RWPE2 (cell line): ENCODE measurements at regions not wholly inside any gene's neighbourhood (a gene's known extent, or its start where the extent isn't known, plus 50 kb on each side); places are given as distances from the start of the nearest gene placed in this dataset.

Source experiments
- ATAC-seq: fragments of 200-7000 bp; cut with Tn5 transposase; 3 replicates; pipeline ENCODE4 v1.9.1; 2021; ENCODE audit warnings: low read depth
- DNase-seq: peaks from one replicate; pipeline ENCODE4 v3.0.0-alpha.2; 2020; ENCODE audit warnings: low spot score
- H3K27ac ChIP-seq: fragments of 450-650 bp; 2 replicates; pipeline ENCODE4 v1.5.1; 2017; ENCODE audit warnings: mild to moderate bottlenecking; ENCODE audit not compliant: poor library complexity, severe bottlenecking
- H3K27me3 ChIP-seq: fragments of 250-450 bp; sonication (Bioruptor Pico); 2 replicates; pipeline ENCODE4 v1.5.1; 2021; ENCODE audit warnings: mild to moderate bottlenecking, moderate library complexity; ENCODE audit not compliant: insufficient read depth, poor library complexity, severe bottlenecking
- H3K36me3 ChIP-seq: fragments of 250-450 bp; sonication (Bioruptor Pico); 2 replicates; pipeline ENCODE4 v1.5.1; 2020; ENCODE audit warnings: low read depth, mild to moderate bottlenecking, moderate library complexity
- H3K4me1 ChIP-seq: fragments of 250-450 bp; sonication (Bioruptor Pico); 2 replicates; pipeline ENCODE4 v1.5.1; 2021; ENCODE audit warnings: mild to moderate bottlenecking, moderate library complexity; ENCODE audit not compliant: insufficient read depth, poor library complexity, severe bottlenecking
- H3K4me3 ChIP-seq: fragments of 250-450 bp; sonication (Bioruptor Pico); 2 replicates; pipeline ENCODE4 v1.5.1; 2021; ENCODE audit warnings: mild to moderate bottlenecking, moderate library complexity; ENCODE audit not compliant: severe bottlenecking
- H3K9me3 ChIP-seq: fragments of 250-450 bp; sonication (Bioruptor Pico); 2 replicates; pipeline ENCODE4 v1.5.1; 2021; ENCODE audit warnings: mild to moderate bottlenecking, moderate library complexity; ENCODE audit not compliant: severe bottlenecking
- TF ChIP-seq, protein P1 (sequence below): fragments of 450-650 bp; IDR thresholded peaks from one replicate; pipeline ENCODE4 v1.5.1; 2017; ENCODE audit warnings: mild to moderate bottlenecking, moderate library complexity; ENCODE audit not compliant: poor library complexity, severe bottlenecking

DNA sequence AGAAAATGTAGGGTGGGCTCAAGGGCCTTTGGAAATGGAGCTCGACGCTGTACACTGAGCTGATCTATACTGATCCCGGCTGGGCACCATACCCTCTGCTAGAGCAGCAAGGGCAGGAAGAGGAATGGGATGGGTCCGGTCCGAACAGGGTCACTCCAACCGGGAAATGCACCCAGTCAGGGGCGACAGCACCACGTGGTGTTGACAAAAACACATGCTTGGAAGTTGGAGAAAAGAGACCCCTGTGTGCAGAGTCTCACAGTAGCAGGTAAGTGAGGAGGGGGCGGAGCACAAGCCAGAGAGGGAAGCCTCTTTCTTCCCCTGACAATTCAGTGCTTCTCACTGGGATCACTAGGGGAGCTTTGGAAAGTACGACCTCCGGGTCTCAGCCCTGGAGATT is 84.1 kb upstream of the ASB18 start:
- H3K27me3 ChIP-seq: no peaks in the 10 kb centered on the region
- no peak overlapping the region for H3K4me3 ChIP-seq
- no peaks in the 10 kb centered on the region for H3K36me3 ChIP-seq
- ATAC-seq (no peak), DNase-seq (no peak)
- TF ChIP-seq, protein P1, sequence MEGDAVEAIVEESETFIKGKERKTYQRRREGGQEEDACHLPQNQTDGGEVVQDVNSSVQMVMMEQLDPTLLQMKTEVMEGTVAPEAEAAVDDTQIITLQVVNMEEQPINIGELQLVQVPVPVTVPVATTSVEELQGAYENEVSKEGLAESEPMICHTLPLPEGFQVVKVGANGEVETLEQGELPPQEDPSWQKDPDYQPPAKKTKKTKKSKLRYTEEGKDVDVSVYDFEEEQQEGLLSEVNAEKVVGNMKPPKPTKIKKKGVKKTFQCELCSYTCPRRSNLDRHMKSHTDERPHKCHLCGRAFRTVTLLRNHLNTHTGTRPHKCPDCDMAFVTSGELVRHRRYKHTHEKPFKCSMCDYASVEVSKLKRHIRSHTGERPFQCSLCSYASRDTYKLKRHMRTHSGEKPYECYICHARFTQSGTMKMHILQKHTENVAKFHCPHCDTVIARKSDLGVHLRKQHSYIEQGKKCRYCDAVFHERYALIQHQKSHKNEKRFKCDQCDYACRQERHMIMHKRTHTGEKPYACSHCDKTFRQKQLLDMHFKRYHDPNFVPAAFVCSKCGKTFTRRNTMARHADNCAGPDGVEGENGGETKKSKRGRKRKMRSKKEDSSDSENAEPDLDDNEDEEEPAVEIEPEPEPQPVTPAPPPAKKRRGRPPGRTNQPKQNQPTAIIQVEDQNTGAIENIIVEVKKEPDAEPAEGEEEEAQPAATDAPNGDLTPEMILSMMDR: no peak
- H3K4me1 ChIP-seq: no peaks in the 10 kb centered on the region
- H3K27ac ChIP-seq: no peak overlapping the region
- no peaks in the 10 kb centered on the region for H3K9me3 ChIP-seq

DNA sequence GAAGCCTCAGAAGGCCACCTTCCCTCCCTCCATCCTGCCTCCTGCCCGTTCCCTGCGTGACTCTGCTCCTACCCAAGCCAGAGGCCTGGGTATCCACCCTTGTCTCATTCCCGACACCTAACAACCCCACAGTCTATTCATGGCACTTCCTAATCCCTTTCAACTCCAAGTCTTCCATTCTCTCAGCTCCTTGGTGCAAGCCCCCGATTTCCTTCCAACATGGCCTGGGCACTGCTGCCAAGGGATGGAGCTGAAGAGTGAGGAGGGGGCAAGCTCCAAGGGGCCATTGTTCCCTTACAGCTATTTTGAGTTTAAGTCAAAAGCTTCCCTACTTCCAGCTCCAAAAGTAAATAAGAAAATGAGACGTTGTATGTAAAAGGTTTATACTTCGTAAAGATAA is 84.8 kb upstream of the ASB18 start:
- ATAC-seq (no peak), DNase-seq (no peak)
- Histone ChIP-seq H3K4me3 (no peak overlapping the region), H3K36me3 (no peaks in the 10 kb centered on the region), H3K9me3 (no peaks in the 10 kb centered on the region), H3K27ac (no peak overlapping the region), H3K4me1 (no peaks in the 10 kb centered on the region), H3K27me3 (no peaks in the 10 kb centered on the region)
- TF ChIP-seq, protein P1: no peak

DNA sequence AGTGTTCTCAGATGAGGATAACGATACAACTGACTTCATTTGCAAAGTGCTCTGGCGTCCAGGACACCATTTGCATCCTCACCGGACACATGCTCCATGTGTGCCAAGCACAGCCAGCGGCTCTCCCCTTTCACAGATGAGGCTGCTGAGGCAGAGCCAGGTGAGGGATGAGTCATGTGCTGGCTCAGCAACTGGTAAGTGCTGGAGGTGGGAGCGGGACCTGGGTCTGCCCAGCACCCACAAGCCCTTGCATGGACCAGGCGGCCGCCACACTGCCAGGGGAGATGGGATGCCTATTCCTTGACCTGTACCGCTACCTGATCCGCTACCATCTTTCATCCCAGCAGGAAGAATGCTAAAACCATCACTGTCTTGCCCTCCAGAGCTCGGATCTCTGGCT is 86.2 kb upstream of the ASB18 start:
- no peaks in the 10 kb centered on the region for H3K4me1 ChIP-seq
- H3K36me3 ChIP-seq: no peaks in the 10 kb centered on the region
- TF ChIP-seq, protein P1: no peak
- no peaks in the 10 kb centered on the region for H3K9me3 ChIP-seq
- no peak overlapping the region for H3K4me3 ChIP-seq
- no peak overlapping the region for H3K27ac ChIP-seq
- DNase-seq (no peak), ATAC-seq (no peak)
- no peaks in the 10 kb centered on the region for H3K27me3 ChIP-seq

DNA sequence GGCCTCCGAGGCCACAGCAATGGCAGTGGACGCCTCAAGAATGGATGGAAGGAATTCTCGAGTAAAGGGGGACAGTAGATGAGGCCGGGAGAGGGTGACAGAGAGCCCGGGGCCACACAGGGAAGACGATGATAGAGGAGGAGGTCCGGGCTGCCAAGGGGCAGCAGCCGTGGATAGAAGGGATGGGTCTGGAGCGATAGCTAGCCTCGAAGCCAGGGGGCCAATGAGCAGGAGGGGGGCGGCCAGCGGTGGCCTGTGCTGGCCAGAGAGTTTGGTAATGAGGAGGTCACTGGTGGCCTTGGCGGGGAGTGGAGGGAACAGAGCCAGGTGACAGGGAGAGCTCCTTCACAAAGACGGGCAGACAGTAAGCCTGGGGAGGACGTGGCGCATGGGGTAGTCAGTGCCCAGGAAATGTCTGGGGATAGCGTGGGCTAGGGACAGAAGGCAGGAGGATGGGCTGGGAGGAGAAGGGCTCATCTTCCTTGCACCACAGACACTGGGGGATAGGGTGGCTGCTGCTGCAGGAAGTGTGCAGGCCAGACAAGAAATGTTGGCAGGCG is 87.8 kb upstream of the ASB18 start:
- no peaks in the 10 kb centered on the region for H3K36me3 ChIP-seq
- no peak for ATAC-seq
- TF ChIP-seq, protein P1: no peak
- H3K9me3 ChIP-seq: no peaks in the 10 kb centered on the region
- no peaks in the 10 kb centered on the region for H3K4me1 ChIP-seq
- no peak overlapping the region for H3K27ac ChIP-seq
- H3K27me3 ChIP-seq: no peaks in the 10 kb centered on the region
- H3K4me3 ChIP-seq: no peak overlapping the region
- DNase-seq: no peak

DNA sequence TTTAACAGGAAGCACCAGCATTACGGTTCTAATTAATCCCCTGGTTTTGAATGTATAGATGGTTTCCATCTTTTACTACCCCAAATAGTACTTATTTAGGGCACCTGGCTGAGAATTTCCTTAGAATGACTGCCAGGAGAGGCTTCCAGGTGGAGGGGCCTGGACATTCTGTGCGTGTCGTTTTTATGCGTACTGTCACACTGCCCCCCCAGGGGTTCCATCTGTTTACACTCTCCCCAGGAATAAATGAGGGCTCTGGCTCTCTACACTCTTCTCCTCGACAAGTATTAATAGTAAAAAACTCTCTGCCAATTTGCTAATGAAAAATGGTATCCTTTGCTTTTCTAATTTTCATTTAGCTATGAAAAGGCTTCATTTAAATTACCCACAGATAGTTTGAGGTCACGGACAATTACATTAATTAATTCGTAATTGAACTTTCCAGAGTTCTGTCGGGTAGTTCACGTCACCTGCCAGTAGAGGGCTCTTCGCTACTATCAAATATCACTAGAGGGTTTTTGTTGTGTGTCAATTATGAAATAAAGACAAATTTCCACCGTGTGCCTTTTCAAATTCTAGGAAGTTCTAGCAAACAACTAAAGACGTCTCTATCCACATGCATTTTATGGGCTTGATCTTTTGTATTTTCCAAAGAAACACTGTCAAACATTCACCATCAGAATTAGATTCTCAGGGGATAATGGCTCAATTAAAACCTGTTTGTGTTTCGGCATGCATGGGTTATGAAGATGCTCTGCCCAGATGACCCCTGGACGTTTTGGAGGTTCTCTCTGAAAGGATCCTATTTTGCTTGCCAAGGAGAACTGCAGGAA is 88.8 kb upstream of the ASB18 start:
- Histone ChIP-seq H3K27me3 (no peaks in the 10 kb centered on the region), H3K9me3 (no peaks in the 10 kb centered on the region), H3K36me3 (no peaks in the 10 kb centered on the region), H3K27ac (no peak overlapping the region), H3K4me3 (no peak overlapping the region), H3K4me1 (no peaks in the 10 kb centered on the region)
- TF ChIP-seq, protein P1: peak; percentile 87
- ATAC-seq (no peak), DNase-seq (no peak)
